ENCODE measurements at regions not wholly inside any gene's neighbourhood (a gene's known extent, or its start where the extent isn't known, plus 50 kb on each side); places are given as distances from the start of the nearest gene placed in this dataset.

GRCh38 chr15:96117270-96117669 is 213.2 kb upstream of the NR2F2 start:
- H3K36me3 ChIP-seq (ENCODE audit: insufficient read depth, low read length): no peaks in the 10 kb centered on the region
- H2AFZ ChIP-seq (ENCODE audit: low read length): no peak overlapping the region
- H3K4me1 ChIP-seq (ENCODE audit: insufficient read depth, low read length, severe bottlenecking): no peaks in the 10 kb centered on the region
- no peak overlapping the region for H3K9ac ChIP-seq (ENCODE audit: low read length)
- no peaks in the 10 kb centered on the region for H4K20me1 ChIP-seq (ENCODE audit: insufficient read depth, low read length)
- H3K27ac ChIP-seq (ENCODE audit: low read depth, low read length, poor library complexity, severe bottlenecking): no peak overlapping the region
- no peaks in the 10 kb centered on the region for H3F3A ChIP-seq (ENCODE audit: insufficient read depth, low read length)
- TF ChIP-seq CTCF (IDR thresholded peaks at IDR 0.05; ENCODE audit: low read length) (no peak), EZH2 (IDR thresholded peaks at IDR 0.05; ENCODE audit: borderline replicate concordance, low read length) (no peak)
- no peaks in the 10 kb centered on the region for H3K27me3 ChIP-seq (ENCODE audit: insufficient read depth, low read length)
- no peaks in the 10 kb centered on the region for H3K9me2 ChIP-seq (ENCODE audit: low read depth, low read length)
- H3K79me2 ChIP-seq (ENCODE audit: insufficient read depth, low read length): no peaks in the 10 kb centered on the region
- H3K9me3 ChIP-seq (ENCODE audit: low read length): no peaks in the 10 kb centered on the region
- H3K4me3 ChIP-seq (ENCODE audit: low read depth, low read length, poor library complexity, severe bottlenecking): no peak overlapping the region
- no peak overlapping the region for H3K4me2 ChIP-seq (ENCODE audit: low read length)

- no peak overlapping the region for H3K27ac ChIP-seq (ENCODE audit: low read depth, low read length, poor library complexity, severe bottlenecking)
- no peak overlapping the region for H3K9ac ChIP-seq (ENCODE audit: low read length)
- H3K27me3 ChIP-seq (ENCODE audit: insufficient read depth, low read length): no peaks in the 10 kb centered on the region
- H3K4me2 ChIP-seq (ENCODE audit: low read length): no peak overlapping the region
- no peaks in the 10 kb centered on the region for H3K4me1 ChIP-seq (ENCODE audit: insufficient read depth, low read length, severe bottlenecking)
- H3K36me3 ChIP-seq (ENCODE audit: insufficient read depth, low read length): no peaks in the 10 kb centered on the region
- no peaks in the 10 kb centered on the region for H3K9me3 ChIP-seq (ENCODE audit: low read length)
- H3F3A ChIP-seq (ENCODE audit: insufficient read depth, low read length): no peaks in the 10 kb centered on the region
- no peak overlapping the region for H2AFZ ChIP-seq (ENCODE audit: low read length)
- H4K20me1 ChIP-seq (ENCODE audit: insufficient read depth, low read length): no peaks in the 10 kb centered on the region
- no peak overlapping the region for H3K4me3 ChIP-seq (ENCODE audit: low read depth, low read length, poor library complexity, severe bottlenecking)
- TF ChIP-seq CTCF (IDR thresholded peaks at IDR 0.05; ENCODE audit: low read length): no peak
- TF ChIP-seq EZH2 (IDR thresholded peaks at IDR 0.05; ENCODE audit: borderline replicate concordance, low read length): no peak
- no peaks in the 10 kb centered on the region for H3K9me2 ChIP-seq (ENCODE audit: low read depth, low read length)
- H3K79me2 ChIP-seq (ENCODE audit: insufficient read depth, low read length): no peaks in the 10 kb centered on the region
Observed at GRCh38 chr15:96119734-96120133, 210.8 kb upstream of the NR2F2 start.

- H3K4me2 ChIP-seq (ENCODE audit: low read length): no peak overlapping the region
- H3K36me3 ChIP-seq (ENCODE audit: insufficient read depth, low read length): no peaks in the 10 kb centered on the region
- H3K9me2 ChIP-seq (ENCODE audit: low read depth, low read length): no peaks in the 10 kb centered on the region
- H2AFZ ChIP-seq (ENCODE audit: low read length): no peak overlapping the region
- no peak overlapping the region for H3K4me3 ChIP-seq (ENCODE audit: low read depth, low read length, poor library complexity, severe bottlenecking)
- TF ChIP-seq EZH2 (IDR thresholded peaks at IDR 0.05; ENCODE audit: borderline replicate concordance, low read length) (no peak), CTCF (IDR thresholded peaks at IDR 0.05; ENCODE audit: low read length) (no peak)
- no peak overlapping the region for H3K27ac ChIP-seq (ENCODE audit: low read depth, low read length, poor library complexity, severe bottlenecking)
- H3K9me3 ChIP-seq (ENCODE audit: low read length): no peaks in the 10 kb centered on the region
- no peaks in the 10 kb centered on the region for H3K4me1 ChIP-seq (ENCODE audit: insufficient read depth, low read length, severe bottlenecking)
- H4K20me1 ChIP-seq (ENCODE audit: insufficient read depth, low read length): no peaks in the 10 kb centered on the region
- H3K9ac ChIP-seq (ENCODE audit: low read length): no peak overlapping the region
- no peaks in the 10 kb centered on the region for H3F3A ChIP-seq (ENCODE audit: insufficient read depth, low read length)
- no peaks in the 10 kb centered on the region for H3K27me3 ChIP-seq (ENCODE audit: insufficient read depth, low read length)
- no peaks in the 10 kb centered on the region for H3K79me2 ChIP-seq (ENCODE audit: insufficient read depth, low read length)
Observed at GRCh38 chr15:96121086-96121920, 209.2 kb upstream of the NR2F2 start.
